CD14-positive monocyte (primary cell): ENCODE measurements at regions not wholly inside any gene's neighbourhood (a gene's known extent, or its start where the extent isn't known, plus 50 kb on each side); places are given as distances from the start of the nearest gene placed in this dataset.

Experiments
- DNase-seq, 3 donors: peaks; one replicate each; pipeline ENCODE4 v3.0.0-alpha.2; 2011 to 2022
- H2AFZ ChIP-seq: 2 replicates; pipeline ENCODE4 v1.6.0; 2012; ENCODE audit warnings: mild to moderate bottlenecking, low read depth, low read length, inconsistent platforms; ENCODE audit not compliant: insufficient read depth, poor library complexity, severe bottlenecking
- H3K27ac ChIP-seq, 2 donors: 1 replicate in 1 of 2; 2 replicates in 1 of 2; pipeline ENCODE4 v1.5.1; 2012 to 2013; ENCODE audit warnings: low read length in 2 of 2, control low read depth in 1 of 2, inconsistent platforms in 1 of 2, low read depth in 1 of 2, mild to moderate bottlenecking in 1 of 2
- H3K27me3 ChIP-seq, 2 donors: one replicate each; pipeline versions ENCODE4 v1.6.0 to v1.6.1; 2011 to 2013; ENCODE audit warnings: low read length in 2 of 2; ENCODE audit not compliant: control insufficient read depth in 2 of 2, insufficient read depth in 2 of 2
- H3K36me3 ChIP-seq, 2 donors: replicated peaks in 1 of 2; 1 replicate in 1 of 2; 2 replicates in 1 of 2; pipeline versions ENCODE4 v1.5.1 to v1.6.1; 2012 to 2013; ENCODE audit warnings: low read length in 2 of 2, control low read depth in 1 of 2, inconsistent platforms in 1 of 2, mild to moderate bottlenecking in 1 of 2; ENCODE audit not compliant: insufficient read depth in 2 of 2, control insufficient read depth in 1 of 2
- H3K4me1 ChIP-seq, 2 donors: 1 replicate in 1 of 2; 2 replicates in 1 of 2; pipeline versions ENCODE4 v1.5.1 to v1.6.1; 2012 to 2013; ENCODE audit warnings: low read length in 2 of 2, control low read depth in 1 of 2, inconsistent platforms in 1 of 2, mild to moderate bottlenecking in 1 of 2, moderate library complexity in 1 of 2; ENCODE audit not compliant: insufficient read depth in 2 of 2, control insufficient read depth in 1 of 2
- H3K4me2 ChIP-seq: replicated peaks from 2 replicates; pipeline ENCODE3; 2012; ENCODE audit warnings: low read length, moderate library complexity, mild to moderate bottlenecking; ENCODE audit not compliant: poor library complexity, severe bottlenecking; ENCODE audit errors: extremely low read depth
- H3K4me3 ChIP-seq, 3 experiments: fragments of 200-600 bp in 1 of 3; sonication (generic) in 1 of 3; replicated peaks in 1 of 3; 1 replicate in 2 of 3; 2 replicates in 1 of 3; pipeline ENCODE4 v1.5.1; 2011 to 2013; ENCODE audit warnings: low read length in 3 of 3, mild to moderate bottlenecking in 3 of 3, control low read depth in 2 of 3, low read depth in 2 of 3, inconsistent platforms in 1 of 3, moderate library complexity in 1 of 3
- H3K79me2 ChIP-seq: 2 replicates; pipeline ENCODE4 v1.6.0; 2012; ENCODE audit warnings: mild to moderate bottlenecking, control low read depth, inconsistent platforms, low read length, moderate library complexity; ENCODE audit not compliant: insufficient read depth
- H3K9ac ChIP-seq: 2 replicates; pipeline ENCODE4 v1.6.0; 2017; ENCODE audit warnings: low read length, mild to moderate bottlenecking; ENCODE audit not compliant: insufficient read depth, poor library complexity, severe bottlenecking
- H3K9me3 ChIP-seq, 2 donors: replicated peaks in 1 of 2; 1 replicate in 1 of 2; 2 replicates in 1 of 2; pipeline versions ENCODE4 v1.5.1 to v1.6.1; 2012 to 2013; ENCODE audit warnings: low read length in 2 of 2, control low read depth in 1 of 2; ENCODE audit not compliant: control insufficient read depth in 1 of 2, insufficient read depth in 1 of 2
- H4K20me1 ChIP-seq: 2 replicates; pipeline ENCODE4 v1.6.0; 2012; ENCODE audit warnings: mild to moderate bottlenecking, low read length, control low read depth, moderate library complexity; ENCODE audit not compliant: insufficient read depth
- H3K27ac Mint-ChIP-seq, 7 donors: one replicate each; pipeline ENCODE4 v1.8.0; 2020; ENCODE audit warnings: mild to moderate bottlenecking in 7 of 7, mixed read lengths in 7 of 7, moderate library complexity in 6 of 7, inconsistent platforms in 2 of 7
- H3K27me3 Mint-ChIP-seq, 3 donors: one replicate each; pipeline ENCODE4 v1.8.0; 2021 to 2022; ENCODE audit warnings: low read depth in 3 of 3, mild to moderate bottlenecking in 3 of 3, mixed read lengths in 3 of 3, moderate library complexity in 3 of 3, inconsistent platforms in 1 of 3
- H3K36me3 Mint-ChIP-seq, 2 donors: one replicate each; pipeline ENCODE4 v1.8.0; 2020; ENCODE audit warnings: mixed read lengths in 2 of 2, inconsistent platforms in 1 of 2, mild to moderate bottlenecking in 1 of 2
- H3K4me1 Mint-ChIP-seq: one replicate; pipeline ENCODE4 v1.8.0; 2020; ENCODE audit warnings: mild to moderate bottlenecking, mixed read lengths
- H3K4me3 Mint-ChIP-seq, 2 donors: one replicate each; pipeline ENCODE4 v1.8.0; 2020; ENCODE audit warnings: mild to moderate bottlenecking in 2 of 2, mixed read lengths in 2 of 2, moderate library complexity in 1 of 2
- H3K9me3 Mint-ChIP-seq, 7 donors: one replicate each; pipeline ENCODE4 v1.8.0; 2020 to 2022; ENCODE audit warnings: mixed read lengths in 7 of 7, mild to moderate bottlenecking in 6 of 7, moderate library complexity in 6 of 7, inconsistent platforms in 2 of 7
- WGBS: methylation state at CpG from one replicate; pipeline ENCODE4 v1.1.5; 2013; ENCODE audit warnings: missing lambda C conversion rate; ENCODE audit not compliant: insufficient coverage; 5-methylcytosine and 5-hydroxymethylcytosine counted together
- intact Hi-C, 2 donors: fragments of 100-400 bp; cut with micrococcal nuclease; formaldehyde crosslinking; loops; one replicate each; pipeline versions ENCODE4 v1.15.0 to v1.15.1; 2023
- TF ChIP-seq, protein P1 (sequence below): fragments of 200-600 bp; IDR thresholded peaks from one replicate; pipeline ENCODE4 v1.8.0; 2022; ENCODE audit warnings: antibody characterized with exemption, mild to moderate bottlenecking

DNA sequence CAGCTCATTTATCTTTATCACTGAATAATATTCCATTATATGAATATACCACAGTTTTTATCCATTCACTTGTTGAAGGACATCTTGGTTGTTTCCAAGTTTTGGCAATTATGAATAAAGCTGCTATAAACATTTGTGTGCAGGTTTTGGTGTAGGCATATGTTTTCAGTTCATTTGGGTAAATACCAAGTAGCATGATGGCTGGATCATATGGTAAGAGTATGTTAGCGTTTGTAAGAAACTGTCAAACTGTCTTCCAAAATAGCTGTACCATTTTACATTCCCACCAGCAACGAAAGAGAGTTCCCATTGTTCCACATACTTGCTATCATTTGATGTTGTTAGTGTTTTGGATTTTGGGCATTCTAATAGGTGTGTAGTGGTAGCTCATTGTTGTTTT, 72.0 kb upstream of the GOLGA8J start:
- Mint-ChIP-seq H3K4me1 (no peaks in the 10 kb centered on the region), H3K9me3 (peaks cover 0 to 12% (median 2%) of the 10 kb centered on the region in 7 donors), H3K27me3 (peaks cover 0 to 6% (median 4%) of the 10 kb centered on the region in 3 donors), H3K4me3 (no peak overlapping the region), H3K36me3 (no peaks in the 10 kb centered on the region), H3K27ac (no peak overlapping the region)
- WGBS, result no CpG with 5 or more reads among the region's 2 CpGs
- Histone ChIP-seq H3K4me2 (no peak overlapping the region), H2AFZ (no peak overlapping the region), H3K4me3 (no peak overlapping the region), H3K9me3 (no peaks in the 10 kb centered on the region), H3K79me2 (no peaks in the 10 kb centered on the region), H3K9ac (no peak overlapping the region), H3K4me1 (no peaks in the 10 kb centered on the region), H4K20me1 (no peaks in the 10 kb centered on the region), H3K27ac (no peak overlapping the region), H3K27me3 (no peaks in the 10 kb centered on the region), H3K36me3 (no peaks in the 10 kb centered on the region)
- TF ChIP-seq, protein P1, sequence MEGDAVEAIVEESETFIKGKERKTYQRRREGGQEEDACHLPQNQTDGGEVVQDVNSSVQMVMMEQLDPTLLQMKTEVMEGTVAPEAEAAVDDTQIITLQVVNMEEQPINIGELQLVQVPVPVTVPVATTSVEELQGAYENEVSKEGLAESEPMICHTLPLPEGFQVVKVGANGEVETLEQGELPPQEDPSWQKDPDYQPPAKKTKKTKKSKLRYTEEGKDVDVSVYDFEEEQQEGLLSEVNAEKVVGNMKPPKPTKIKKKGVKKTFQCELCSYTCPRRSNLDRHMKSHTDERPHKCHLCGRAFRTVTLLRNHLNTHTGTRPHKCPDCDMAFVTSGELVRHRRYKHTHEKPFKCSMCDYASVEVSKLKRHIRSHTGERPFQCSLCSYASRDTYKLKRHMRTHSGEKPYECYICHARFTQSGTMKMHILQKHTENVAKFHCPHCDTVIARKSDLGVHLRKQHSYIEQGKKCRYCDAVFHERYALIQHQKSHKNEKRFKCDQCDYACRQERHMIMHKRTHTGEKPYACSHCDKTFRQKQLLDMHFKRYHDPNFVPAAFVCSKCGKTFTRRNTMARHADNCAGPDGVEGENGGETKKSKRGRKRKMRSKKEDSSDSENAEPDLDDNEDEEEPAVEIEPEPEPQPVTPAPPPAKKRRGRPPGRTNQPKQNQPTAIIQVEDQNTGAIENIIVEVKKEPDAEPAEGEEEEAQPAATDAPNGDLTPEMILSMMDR, result no peak
- intact Hi-C loops, result no loop called here
- no peak for DNase-seq

DNA sequence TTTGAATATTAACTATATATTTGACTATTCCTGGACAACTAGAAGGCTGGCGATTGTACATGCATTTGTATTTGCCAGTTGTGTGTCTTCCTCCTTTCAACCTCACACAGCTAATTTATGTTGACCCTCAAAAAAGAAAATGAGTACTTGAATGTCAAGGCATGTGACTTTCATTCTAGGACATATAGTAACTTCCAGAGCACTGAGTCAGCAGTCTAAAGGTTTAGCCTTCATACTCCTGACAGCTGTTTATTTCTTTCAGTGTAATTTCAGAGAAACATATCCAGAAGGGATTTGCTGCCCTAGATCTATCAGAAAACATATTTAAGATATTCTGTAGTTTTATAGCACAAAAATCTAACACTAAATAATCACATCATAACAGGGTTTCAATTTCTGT, 74.6 kb upstream of the GOLGA8J start:
- Mint-ChIP-seq H3K9me3 (peaks cover 0 to 12% (median 2%) of the 10 kb centered on the region in 7 donors), H3K36me3 (no peaks in the 10 kb centered on the region), H3K27me3 (peaks cover 0 to 1% (median 1%) of the 10 kb centered on the region in 3 donors), H3K4me3 (no peak overlapping the region), H3K27ac (no peak overlapping the region), H3K4me1 (no peaks in the 10 kb centered on the region)
- intact Hi-C loops, result no loop called here
- TF ChIP-seq, protein P1, result no peak
- WGBS, result no CpG with 5 or more reads among the region's 1 CpG
- Histone ChIP-seq H3K9ac (no peak overlapping the region), H3K27me3 (no peaks in the 10 kb centered on the region), H4K20me1 (no peaks in the 10 kb centered on the region), H3K36me3 (no peaks in the 10 kb centered on the region), H3K79me2 (no peaks in the 10 kb centered on the region), H3K4me2 (no peak overlapping the region), H3K4me3 (no peak overlapping the region), H2AFZ (no peak overlapping the region), H3K9me3 (no peaks in the 10 kb centered on the region), H3K4me1 (no peaks in the 10 kb centered on the region), H3K27ac (no peak overlapping the region)
- DNase-seq, result no peak
